ENCODE measurements at regions not wholly inside any gene's neighbourhood (a gene's known extent, or its start where the extent isn't known, plus 50 kb on each side); places are given as distances from the start of the nearest gene placed in this dataset.

DNA sequence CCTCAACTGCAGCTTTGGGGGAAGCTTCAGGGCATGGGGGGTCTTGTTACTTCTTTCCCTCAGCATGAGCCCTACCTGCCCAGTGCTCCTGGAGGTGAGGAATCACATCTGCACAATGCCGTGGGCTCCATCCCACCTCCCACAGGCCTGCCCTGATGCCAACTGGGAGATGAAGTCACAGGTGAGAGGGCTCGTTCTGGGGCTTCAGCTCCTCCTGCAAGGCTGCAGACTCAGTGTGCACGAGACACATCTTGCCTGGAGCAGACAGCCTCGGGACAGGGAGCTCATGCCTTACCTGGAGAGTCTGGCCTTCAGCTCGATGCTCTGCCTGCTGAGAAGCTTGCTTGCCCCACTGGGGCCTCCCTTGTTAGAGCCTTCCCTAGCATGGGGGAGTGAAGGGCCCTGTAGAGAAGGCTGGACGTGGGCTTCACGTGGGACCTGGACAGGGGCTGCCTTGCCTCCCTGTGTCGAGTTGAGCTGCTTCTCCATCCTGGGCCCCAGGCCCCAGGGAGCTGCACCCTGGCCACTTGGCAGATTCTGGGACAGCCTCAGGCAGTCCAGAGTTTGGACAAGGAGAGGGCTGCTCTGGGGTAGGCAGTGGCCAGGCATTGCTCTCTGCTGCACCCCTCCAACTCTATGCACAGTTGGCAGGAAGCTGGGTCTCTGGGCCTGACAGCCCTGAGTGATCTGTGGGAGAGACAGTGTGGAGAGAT is 171.4 kb downstream of the KIF26A start:
- DNase-seq = no peak
- no peaks in the 10 kb centered on the region for H3K9me3 ChIP-seq
- no peak for TF ChIP-seq CTCF (IDR thresholded peaks at IDR 0.05)

DNA sequence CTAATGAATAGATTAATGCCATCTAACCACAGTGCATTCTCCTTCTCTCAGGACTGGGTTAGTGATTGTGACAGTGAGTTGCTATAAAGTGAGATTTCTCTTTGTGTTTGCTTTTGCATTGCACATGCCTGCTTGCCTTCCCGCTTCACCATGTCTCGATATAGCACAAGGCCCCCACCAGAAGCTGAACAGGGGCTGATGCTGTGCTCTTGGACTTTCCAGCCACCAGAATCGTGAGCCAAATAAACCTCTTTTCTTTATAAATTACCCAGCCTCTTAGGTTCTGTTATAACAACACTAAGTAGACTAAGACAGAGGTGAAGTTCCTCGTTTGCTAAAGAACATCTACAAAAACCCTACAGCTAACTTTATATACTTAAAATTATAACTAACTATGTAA is 173.0 kb downstream of the KIF26A start:
- intact Hi-C loops (cut with DNase I) = no loop called here
- Histone ChIP-seq H3K27ac (no peak overlapping the region), H3K4me1 (no peaks in the 10 kb centered on the region), H3K27me3 (no peaks in the 10 kb centered on the region), H3K9ac (ENCODE audit: low read depth in 2 of 2, low read length in 2 of 2) (no peak overlapping the region), H3K36me3 (no peaks in the 10 kb centered on the region), H3K4me3 (no peak overlapping the region), H3K9me3 (no peaks in the 10 kb centered on the region)
- DNase-seq = no peak
- TF ChIP-seq CTCF (IDR thresholded peaks at IDR 0.05) = no peak

More for the DNA sequence above, 171.4 kb downstream of the KIF26A start:
- Histone ChIP-seq H3K27ac (no peak overlapping the region), H3K27me3 (no peaks in the 10 kb centered on the region), H3K4me3 (no peak overlapping the region), H3K36me3 (no peaks in the 10 kb centered on the region), H3K9ac (ENCODE audit: low read depth in 2 of 2, low read length in 2 of 2) (no peak overlapping the region), H3K4me1 (no peaks in the 10 kb centered on the region)
- intact Hi-C loops (cut with DNase I) = no loop called here

DNA sequence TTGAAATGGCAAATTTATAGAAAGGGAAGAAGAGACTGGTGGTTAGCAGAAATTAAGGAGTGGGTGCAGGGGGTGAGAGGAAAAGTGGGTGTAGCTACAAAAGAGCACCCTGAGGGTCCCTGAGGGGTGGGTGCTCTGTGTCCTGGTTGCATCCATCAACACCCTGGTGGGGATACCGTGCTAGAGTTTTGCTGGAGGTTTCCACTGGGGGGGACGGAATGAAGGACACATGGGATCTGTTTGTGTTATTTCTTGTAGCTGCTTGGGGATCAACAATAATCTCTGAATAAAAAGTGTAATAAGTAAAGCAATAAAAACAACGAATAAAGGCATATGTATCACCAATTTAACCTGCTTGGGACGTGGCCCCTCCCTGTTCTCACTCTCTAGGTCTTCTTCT is 175.3 kb downstream of the KIF26A start:
- Histone ChIP-seq H3K4me1 (no peaks in the 10 kb centered on the region), H3K4me3 (no peak overlapping the region), H3K9ac (ENCODE audit: low read depth in 2 of 2, low read length in 2 of 2) (no peak overlapping the region), H3K27ac (no peak overlapping the region), H3K9me3 (no peaks in the 10 kb centered on the region), H3K36me3 (no peaks in the 10 kb centered on the region), H3K27me3 (no peaks in the 10 kb centered on the region)
- TF ChIP-seq CTCF (IDR thresholded peaks at IDR 0.05) = no peak
- intact Hi-C loops (cut with DNase I) = no loop called here
- DNase-seq = no peak

GRCh38 chr14:104314251-104314941 is 176.0 kb downstream of the KIF26A start:
- intact Hi-C loops (cut with DNase I) = no loop called here
- no peak for TF ChIP-seq CTCF (IDR thresholded peaks at IDR 0.05)
- H3K4me1 ChIP-seq = no peaks in the 10 kb centered on the region

GRCh38 chr14:104315169-104315568 is 176.8 kb downstream of the KIF26A start:
- H3K4me1 ChIP-seq = no peaks in the 10 kb centered on the region
- DNase-seq = no peak
- no peaks in the 10 kb centered on the region for H3K9me3 ChIP-seq
- no peak for TF ChIP-seq CTCF (IDR thresholded peaks at IDR 0.05)
- intact Hi-C loops (cut with DNase I) = no loop called here
- H3K27me3 ChIP-seq = no peaks in the 10 kb centered on the region
- H3K36me3 ChIP-seq = no peaks in the 10 kb centered on the region
- no peak overlapping the region for H3K9ac ChIP-seq (ENCODE audit: low read depth in 2 of 2, low read length in 2 of 2)
- H3K27ac ChIP-seq = no peak overlapping the region
- H3K4me3 ChIP-seq = no peak overlapping the region

More at GRCh38 chr14:104314251-104314941, 176.0 kb downstream of the KIF26A start:
- no peaks in the 10 kb centered on the region for H3K9me3 ChIP-seq
- H3K36me3 ChIP-seq = no peaks in the 10 kb centered on the region
- H3K27me3 ChIP-seq = no peaks in the 10 kb centered on the region
- no peak overlapping the region for H3K4me3 ChIP-seq
- DNase-seq = no peak
- H3K9ac ChIP-seq (ENCODE audit: low read depth in 2 of 2, low read length in 2 of 2) = no peak overlapping the region
- H3K27ac ChIP-seq = no peak overlapping the region
